Fibroblast of villous mesenchyme (primary cell): ENCODE measurements at regions not wholly inside any gene's neighbourhood (a gene's known extent, or its start where the extent isn't known, plus 50 kb on each side); places are given as distances from the start of the nearest gene placed in this dataset.
"Not testable (repeated sequence)": the region's sequence is repeated elsewhere in the genome, so short reads cannot be mapped to it uniquely, and the experiment has no call there.

ENCODE experiments used
- DNase-seq: peaks from one replicate; pipeline ENCODE4 v3.0.0-alpha.2; 2010; ENCODE audit warnings: low read depth
- H3K4me3 ChIP-seq: 2 replicates; pipeline ENCODE4 v1.5.1; 2011; ENCODE audit warnings: low read depth, mild to moderate bottlenecking, low read length
- CTCF ChIP-seq: IDR thresholded peaks from 2 replicates; pipeline ENCODE4 v1.5.1; 2012; ENCODE audit warnings: low read depth, mild to moderate bottlenecking, low read length; ENCODE audit not compliant: insufficient read depth

- no peak for DNase-seq
- no peak overlapping the region for H3K4me3 ChIP-seq
- no peak for TF ChIP-seq CTCF
Observed at GRCh38 chr5:176748967-176749935, 61.1 kb upstream of the UNC5A start.

- DNase-seq = no peak
- no peak overlapping the region for H3K4me3 ChIP-seq
- TF ChIP-seq CTCF = no peak
Observed at GRCh38 chr5:176750144-176750543, 60.2 kb upstream of the UNC5A start.

- DNase-seq = no peak
- no peak overlapping the region for H3K4me3 ChIP-seq
- TF ChIP-seq CTCF = no peak
Observed at GRCh38 chr5:176754376-176754973, 55.9 kb upstream of the UNC5A start.

GRCh38 chr5:176755593-176755992, 54.8 kb upstream of the UNC5A start:
- not testable (repeated sequence) for H3K4me3 ChIP-seq, DNase-seq

- not testable (repeated sequence) for DNase-seq
Observed at GRCh38 chr5:176757569-176757968, 52.8 kb upstream of the UNC5A start.

More at GRCh38 chr5:176757569-176757968, 52.8 kb upstream of the UNC5A start:
- not testable (repeated sequence) for H3K4me3 ChIP-seq
